Activated gamma-delta T cell (primary cell): ENCODE measurements at regions not wholly inside any gene's neighbourhood (a gene's known extent, or its start where the extent isn't known, plus 50 kb on each side); places are given as distances from the start of the nearest gene placed in this dataset.
"Not testable (repeated sequence)": the region's sequence is repeated elsewhere in the genome, so short reads cannot be mapped to it uniquely, and the experiment has no call there.

Experiments
- DNase-seq: peaks from one replicate; lab custom pipeline; 2025; lab: John Stamatoyannopoulos, UW

DNA sequence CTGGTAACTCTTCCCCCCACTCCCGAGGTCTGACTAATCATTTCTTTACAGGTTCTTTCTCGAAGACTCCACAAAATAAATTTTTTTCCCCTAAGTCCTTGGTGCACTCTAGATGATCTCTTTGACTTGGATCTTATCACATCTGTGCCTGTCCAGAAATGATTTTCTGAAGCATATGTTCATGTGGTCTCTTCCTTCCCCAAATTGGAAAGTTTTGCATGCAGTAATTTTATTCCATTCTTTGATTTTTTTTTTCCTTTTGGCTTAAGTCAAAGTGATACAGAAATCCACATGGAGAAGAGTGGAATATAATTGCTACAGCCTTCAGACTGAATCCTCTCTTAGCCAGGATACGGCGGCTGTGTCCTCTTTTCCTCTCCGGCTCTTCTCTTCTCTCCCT, 213.3 kb downstream of the BMP4 start:
- no peak for DNase-seq

DNA sequence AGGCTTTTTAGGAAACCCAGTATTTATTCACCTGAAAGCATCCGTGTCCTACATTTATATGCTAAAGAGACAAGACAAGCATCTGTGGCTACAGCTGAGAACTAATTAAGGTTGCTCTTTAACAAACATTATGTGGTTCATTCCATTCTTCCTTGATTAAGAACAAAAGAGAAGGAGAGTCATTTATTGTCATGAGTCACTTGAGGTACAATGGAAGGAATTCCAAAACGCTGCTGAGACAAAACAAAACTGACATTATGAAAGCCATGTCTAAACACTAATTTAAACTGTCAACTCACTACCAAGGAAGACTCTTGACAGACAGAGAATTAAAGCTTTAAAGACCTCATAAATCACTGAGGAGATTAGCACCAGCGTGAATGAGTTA, 214.4 kb downstream of the BMP4 start:
- DNase-seq, result no peak

DNA sequence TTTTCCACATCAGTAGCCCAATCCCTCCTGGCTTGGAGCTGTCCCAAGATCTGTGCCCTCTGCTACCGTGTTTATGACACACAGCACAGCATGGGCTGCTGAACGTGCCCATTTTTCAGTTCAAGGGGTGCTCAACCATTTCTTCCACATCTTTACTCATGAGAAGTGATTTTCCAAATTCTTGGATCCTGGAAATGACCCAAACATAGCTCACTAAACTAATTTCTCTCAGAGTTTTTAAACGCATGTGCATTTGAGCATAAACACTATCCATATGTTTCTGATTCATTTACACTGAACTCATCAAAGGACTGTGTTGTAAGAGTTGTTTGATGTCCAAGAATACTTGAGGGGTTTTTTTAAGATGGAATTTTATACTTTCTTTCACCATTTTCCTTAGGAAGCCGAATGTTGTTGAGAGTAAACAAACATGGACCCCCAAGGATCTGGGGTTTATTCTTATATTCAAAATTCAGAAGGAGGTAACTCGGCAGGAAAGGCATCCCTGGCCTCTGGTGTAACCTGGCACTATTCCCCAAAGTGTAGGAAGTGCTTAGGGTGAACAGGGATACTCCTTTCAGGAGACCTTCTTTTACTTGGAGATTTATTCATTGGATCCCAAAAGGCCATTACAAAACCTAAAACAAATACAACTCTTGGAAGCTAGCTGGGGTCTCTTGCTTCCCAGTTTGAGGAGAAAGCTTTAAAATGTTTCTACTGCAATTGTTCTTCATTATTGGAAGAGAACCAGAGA, 215.0 kb downstream of the BMP4 start:
- DNase-seq, result no peak

DNA sequence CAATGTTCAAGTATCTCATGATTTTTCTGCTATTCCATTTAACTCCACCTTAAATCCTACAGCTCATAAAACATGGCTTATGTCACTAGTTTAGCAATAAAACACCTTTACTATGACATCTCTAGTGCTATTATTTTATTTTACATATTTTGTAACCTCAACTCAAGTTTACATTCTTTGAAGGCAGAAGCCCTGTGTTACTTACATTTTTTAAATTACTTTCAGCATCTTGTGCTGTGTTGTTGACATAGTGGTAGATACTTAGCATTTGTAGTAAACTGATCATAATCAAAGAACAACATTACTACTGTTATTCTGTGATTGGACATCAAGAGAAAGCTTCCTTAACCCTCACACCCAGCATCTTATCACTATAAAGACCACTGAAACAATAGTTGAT, 216.1 kb downstream of the BMP4 start:
- DNase-seq, result no peak

DNA sequence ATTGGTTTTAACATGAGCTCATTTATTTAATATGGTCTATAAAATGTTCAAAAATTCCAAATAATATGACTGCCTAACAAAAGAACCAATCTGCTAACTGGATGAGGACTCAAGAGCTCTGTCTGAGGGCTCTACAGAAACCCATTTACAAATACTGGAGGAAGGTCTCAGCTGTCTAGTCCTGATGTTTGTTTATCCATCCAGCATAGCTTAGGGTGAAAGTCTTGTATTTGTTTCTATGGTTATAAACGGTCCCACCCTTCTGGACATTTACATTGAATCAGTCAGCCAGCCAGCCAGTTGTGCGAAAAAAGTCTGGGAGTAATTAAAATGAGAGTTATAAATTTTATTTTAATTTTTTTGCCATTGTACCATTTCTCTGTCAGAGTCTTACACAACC, 220.7 kb downstream of the BMP4 start:
- no peak for DNase-seq

DNA sequence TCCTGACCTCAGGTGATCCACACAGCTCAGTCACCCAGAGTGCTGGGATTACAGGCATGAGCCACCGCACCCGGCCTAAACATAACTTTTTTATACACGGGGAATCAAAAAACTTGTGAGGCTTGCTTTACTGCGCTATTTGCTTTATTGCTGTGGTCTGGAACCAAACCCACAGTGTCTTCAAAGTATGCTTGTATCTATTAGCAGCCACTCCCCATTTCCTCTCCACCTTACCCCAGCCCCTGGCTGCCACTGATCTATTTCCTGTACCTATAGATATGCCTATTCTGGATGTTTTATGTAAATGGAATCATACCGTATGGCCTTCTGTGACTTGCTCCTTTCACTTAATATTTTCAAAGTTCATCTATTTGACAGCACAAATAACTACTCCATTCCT, 233.4 kb downstream of the BMP4 start:
- DNase-seq, result no peak

DNA sequence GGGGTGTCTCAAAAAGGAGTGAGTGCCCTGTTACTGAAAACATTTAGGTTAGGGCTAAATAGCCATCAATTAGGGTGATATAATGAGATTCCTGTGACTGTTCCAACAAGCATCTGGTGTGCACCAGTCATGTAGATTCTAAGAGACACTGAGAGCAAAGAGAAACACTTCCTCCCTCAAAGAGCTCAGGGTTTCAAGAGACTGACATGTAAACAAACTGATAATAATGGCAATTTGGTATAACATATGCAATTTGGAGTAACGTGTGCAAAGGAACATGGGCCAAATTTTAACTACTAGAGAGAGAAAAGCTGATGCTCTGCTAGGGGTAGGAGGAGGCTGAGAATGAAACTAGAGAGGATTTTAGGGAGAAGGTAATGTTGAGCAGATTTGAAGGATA, 237.1 kb downstream of the BMP4 start:
- no peak for DNase-seq

DNA sequence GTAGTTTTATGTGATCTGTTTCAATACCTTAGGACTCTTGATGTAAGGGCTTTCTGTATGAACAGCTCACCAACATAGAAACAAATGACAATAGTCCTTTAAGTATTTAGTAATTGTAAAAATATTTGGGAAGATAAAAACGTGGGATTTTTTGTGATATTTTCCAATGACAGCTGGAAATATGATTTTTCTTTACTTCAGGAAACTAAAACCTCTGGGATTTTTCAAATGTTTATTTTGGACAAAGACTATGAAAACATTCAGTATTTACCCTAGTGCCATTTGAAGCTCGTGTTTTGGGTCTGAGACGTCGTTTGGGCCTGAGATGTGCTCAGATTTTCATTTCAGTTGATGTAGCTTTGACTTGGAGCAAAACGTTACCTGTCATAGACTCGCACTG, 240.0 kb downstream of the BMP4 start:
- DNase-seq, result no peak

DNA sequence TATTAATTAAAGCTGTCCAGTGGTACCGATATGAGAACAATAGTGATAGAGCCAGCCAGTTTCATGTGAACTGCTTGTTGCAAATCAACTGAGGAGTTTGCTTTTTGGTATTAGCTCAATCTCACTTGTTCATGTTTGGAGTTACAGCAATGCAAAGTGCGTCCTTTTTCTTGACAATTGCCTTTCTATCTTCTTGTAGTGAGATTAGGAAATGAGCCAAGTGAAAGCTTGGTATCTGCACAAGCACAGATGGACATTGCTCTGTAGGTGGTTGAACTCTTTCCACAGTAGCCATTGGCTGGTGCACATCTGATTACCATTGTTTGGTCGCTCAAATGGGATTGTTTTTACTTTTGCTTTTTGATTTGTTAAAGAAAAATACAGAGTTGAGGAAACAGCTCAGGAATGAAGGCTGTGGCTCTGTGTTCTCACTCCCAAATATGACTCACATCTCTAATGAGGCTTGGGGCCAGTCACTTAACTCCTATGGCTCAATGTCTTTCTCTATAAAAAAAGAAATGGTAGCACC, 241.4 kb downstream of the BMP4 start:
- no peak for DNase-seq

DNA sequence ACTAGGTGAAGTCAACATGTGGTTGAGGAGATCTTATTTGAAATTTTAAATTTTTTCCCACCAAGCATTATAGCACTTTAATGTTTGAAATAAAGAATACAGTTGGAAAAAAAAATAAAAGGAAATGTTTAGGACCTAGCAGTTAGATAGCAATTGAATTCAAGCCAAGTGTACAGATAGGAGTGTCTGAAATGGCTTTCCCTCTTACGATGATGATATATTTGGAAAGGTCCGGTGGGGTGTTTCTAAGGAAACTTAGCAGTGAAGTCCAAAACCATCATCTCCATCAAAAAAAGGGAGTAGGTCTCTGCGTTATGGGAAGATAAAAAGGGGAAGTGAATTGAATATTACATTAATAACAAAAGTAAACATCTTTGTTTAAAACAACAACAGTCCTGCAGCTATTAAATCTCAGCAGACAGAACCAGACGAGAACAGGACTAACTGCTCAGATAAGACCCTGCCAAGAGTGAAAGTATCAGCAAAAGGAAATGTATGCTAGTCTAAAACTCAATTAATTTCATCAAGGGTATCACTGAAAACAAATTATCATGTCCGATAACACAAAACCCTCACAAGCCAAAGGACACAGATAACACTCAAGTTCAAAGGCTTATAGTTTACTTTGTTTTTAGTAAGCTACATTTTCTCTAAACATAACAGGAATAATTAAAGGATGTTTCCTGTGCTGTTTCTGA, 242.0 kb downstream of the BMP4 start:
- no peak for DNase-seq

DNA sequence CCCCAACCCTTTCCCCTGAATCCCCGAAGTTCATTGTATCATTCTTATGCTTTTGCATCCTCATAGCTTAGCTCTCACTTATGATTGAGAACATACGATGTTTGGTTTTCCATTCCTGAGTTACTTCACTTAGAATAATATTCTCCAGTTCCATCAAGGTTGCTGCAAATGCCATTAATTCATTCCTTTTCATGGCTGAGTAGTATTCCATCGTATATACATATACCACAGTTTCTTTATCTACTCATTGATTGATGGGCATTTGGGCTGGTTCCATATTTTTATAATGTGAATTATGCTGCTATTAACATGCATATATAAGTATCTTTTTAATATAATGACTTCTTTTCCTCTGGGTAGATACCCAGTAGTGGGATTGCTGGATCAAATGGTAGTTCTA, 243.7 kb downstream of the BMP4 start:
- not testable (repeated sequence) for DNase-seq

DNA sequence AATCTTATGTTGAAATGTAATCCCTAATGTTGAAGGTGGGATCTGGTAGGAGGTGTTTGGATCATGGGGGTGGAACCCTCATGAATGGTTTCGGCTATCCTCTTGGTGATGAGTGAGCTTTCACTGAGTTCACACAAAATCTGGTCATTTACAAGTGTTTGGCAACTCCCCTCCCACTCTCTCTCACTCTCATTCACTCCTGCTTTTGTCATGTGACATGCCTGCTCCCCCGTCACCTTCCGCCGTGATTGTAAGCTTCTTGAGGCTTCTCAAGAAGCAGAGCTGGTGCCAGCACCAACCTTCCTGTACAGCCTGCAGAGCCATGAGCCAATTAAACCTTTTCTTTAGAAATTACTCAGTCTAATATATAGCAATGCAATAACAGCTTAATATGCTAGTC, 245.4 kb downstream of the BMP4 start:
- DNase-seq, result no peak

DNA sequence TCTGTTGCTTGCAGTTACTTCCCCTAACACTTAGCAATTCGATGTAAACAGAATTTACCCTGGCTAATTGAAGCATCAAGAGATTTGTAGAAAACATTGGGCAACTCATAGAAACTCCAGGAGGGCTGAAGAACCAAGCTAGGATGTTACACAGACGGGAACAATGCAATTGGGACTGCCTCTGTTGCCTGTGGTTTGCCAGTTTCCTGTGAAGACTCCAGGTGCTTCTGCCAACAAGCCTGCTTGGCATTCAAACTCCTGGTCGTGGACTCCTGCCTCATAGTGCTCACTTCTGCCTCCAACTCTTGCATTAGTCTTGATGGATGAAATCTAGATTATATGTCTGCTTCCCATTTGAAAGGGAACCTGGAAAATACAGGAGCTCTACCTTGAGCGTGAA, 246.0 kb downstream of the BMP4 start:
- DNase-seq, result no peak

DNA sequence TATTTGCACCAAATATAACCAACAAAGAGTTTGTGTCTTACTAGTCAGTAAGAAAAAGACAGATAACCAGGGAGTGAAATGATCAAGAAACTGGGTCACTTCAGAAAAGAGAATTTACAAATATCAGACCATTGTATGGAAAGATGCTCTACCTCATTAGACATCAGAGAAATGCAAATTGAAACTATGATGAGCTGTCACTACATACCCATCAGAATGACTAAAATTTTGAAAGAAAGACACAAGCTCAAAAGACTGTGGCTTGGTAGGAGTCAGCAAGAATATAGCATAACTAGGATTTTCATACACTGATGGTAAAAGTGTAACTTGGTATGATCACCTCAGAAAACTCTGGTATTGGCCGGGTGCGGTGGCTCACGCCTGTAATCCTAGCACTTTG, 247.2 kb downstream of the BMP4 start:
- no peak for DNase-seq

DNA sequence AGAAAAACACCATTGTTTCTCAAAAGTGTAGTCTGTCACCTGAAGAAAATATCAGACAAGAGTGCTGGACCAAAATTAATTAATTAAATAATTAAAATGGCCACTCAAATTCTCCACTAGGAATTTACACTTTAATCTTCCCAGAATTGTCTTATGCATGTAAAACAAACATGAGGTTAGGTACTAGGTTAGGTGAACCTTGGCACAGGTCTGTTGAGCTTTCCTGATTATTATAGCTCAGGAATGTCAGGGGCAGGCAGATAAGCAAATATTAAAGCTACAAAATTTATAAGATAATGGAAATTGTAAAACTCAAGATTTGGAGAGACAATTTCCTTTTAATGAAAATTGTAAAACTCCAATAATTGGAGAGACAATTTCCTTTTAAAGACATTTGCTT, 253.2 kb downstream of the BMP4 start:
- DNase-seq, result no peak

DNA sequence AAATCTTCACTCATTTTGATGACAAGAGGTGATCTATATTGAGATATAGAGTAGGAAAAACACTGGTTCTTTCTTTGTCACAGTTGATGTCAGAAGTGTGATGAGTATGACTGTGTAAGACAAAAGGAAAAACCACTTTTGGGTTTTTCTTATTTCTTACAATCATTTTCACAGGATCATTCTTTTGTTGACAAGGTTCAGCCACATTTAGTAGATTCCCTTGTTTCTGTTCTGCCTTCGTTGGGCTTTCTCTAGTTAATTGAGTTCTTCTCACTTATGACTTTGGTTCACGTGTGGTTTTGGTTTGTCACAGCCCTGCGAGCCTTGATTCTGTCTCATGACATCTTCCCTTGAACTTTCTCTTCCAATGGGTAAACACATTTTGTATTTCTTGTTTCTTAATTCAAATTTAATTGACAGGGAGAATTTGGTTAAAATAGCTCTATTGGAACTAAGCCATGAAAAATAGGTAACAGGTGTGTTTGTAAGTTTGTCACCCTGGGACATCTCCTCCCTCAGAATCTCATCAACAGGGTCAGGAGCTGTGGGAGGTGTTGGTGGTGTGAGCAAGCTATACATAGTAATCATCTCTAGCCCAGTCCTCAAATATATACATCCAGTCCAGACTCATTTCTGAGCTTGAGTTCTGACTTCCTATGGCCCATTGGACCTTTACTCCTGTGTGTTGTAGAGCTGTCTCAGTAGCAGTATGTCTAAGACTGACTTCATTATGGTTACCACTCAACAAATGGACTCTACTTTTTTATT, 255.3 kb downstream of the BMP4 start:
- no peak for DNase-seq

DNA sequence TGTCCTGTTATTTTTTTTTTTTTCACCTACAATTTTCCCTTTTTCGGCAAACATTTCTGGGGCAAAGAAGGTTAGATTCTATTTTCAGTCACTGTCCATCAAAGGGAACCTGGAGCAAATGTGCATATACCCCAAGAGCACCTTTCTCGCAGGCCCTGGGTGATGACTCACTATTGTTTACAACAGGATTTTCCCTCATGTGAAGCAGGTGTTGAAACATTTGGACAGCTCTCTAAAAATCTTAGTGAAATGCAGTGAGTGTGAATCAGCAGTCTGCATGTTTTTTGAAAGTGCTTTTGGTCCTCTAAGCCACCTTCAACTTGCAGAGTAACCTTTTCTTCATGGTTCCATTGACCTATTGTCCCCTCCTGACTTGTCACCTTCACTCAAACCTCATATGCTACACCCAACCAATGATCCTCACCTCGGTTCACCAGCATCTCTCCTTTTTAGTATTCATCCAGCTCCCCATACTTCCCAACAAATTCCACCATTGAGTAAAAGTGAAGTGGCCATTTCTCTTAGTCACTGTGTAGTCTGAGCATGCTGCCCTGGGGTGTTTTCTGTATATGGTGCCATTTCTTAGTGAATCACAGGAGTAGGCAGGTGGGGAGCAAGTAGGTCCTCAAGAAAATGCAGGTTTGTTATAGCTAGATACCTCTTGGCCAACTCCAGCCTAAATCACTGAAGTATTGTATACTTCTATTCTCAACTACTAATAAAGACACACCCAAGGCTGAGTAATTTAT, 260.2 kb downstream of the BMP4 start:
- no peak for DNase-seq

DNA sequence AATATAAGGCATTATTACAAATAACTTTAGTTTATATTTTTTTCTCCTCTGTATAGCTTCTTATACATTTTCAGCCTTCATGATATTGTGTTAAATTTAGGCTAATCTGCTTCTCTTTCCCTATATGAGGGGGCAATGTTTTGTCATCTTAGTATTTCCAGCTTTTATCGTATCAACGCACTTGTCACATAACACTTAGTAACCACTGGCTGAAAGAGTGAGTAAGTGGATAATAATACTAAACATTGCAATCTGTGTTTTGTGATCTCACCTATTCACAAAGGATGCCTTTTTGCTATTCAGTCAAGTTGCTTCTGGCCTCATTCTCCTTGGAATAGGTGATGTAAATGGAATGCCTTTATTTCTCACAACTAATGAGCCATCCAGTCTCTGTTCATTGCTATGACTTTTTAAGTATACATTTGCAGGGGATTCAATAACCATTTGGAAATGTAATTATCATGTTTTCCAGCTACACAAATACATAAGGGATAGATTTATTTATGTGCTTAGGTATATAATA, 260.9 kb downstream of the BMP4 start:
- DNase-seq, result no peak

DNA sequence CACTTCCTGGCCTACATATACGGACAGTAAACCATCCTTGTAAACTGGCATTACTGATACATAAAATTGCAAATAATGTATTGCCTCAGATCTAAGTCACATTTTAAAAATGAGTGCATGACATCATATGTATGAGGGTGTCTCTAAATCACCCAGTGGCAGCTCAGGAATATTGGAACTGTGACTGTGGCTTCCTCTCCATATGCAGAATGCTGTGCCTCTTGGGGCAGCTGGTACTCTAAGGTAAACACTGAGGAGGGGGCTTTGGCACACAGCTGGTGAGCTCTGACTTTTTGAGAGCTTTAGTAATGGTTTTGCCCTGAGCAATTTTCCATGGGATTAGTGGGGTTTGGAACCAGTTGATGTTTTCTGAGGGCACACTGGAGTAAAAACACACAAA, 263.7 kb downstream of the BMP4 start:
- DNase-seq, result no peak

DNA sequence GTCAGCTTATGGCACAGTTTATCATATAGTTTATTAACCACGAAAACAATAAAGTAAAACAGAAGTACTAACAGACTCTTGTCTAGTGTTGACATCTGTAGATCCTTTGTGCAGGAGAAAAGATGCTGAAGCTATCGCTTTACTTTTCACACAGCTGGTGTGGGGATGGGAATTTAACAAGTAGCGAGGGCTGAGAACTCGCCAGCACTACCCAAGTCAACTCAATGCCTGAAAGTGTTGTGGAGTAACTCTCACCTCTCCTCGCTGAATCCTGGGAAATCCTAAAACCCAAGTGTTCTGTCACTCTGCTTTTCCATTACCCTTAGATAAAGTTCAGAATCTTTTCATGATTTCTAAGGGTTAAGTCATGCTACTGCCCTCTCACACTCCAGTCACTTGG, 264.2 kb downstream of the BMP4 start:
- no peak for DNase-seq

DNA sequence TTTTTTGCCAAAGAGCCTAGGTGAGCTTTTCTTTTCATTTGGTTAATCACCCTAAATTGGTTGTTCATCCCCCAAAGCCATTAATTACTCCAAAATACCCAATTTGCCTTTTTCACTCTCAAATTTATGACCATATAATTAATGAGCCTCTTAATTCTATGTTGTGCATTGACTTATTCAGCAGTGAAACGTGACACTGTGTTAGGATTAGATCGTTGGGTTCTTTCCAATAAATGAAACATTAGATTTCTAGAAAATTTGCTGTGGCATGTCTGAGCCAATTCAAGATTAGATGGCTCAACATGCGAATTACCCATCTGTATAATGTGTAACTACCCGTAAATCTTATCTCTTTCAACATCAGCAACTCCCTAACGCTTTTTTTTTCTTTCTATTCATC, 273.4 kb downstream of the BMP4 start:
- DNase-seq, result no peak

DNA sequence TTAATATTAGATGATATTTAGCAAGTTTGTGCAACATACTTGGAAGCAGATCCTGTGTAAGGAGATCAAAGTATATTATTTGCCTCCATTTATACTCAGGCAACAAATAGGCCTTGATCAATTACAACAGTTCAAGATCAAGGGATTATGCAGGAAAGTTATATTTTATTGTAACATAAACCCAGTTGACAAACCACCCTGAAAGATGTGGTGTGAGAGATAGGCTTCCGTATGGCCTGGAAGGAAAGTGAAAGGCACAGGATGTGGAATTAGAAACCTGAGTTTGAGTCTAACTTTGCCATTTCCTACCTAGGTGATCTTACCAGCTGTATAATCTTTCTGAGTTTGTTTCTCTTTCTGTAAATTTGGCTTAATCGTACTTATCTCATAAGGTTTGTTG, 284.1 kb downstream of the BMP4 start:
- DNase-seq, result no peak
